Pancreas (tissue), 10 donors: ENCODE measurements at regions not wholly inside any gene's neighbourhood (a gene's known extent, or its start where the extent isn't known, plus 50 kb on each side); places are given as distances from the start of the nearest gene placed in this dataset.
"Not testable (repeated sequence)": the region's sequence is repeated elsewhere in the genome, so short reads cannot be mapped to it uniquely, and the experiment has no call there.

Experiments used
- ATAC-seq, 4 donors: fragments of 200-7000 bp; cut with Tn5 transposase; one replicate each; pipeline versions ENCODE4 v1.8.0 to v1.9.1; 2020; ENCODE audit warnings: mild to moderate bottlenecking in 4 of 4, moderate library complexity in 4 of 4
- DNase-seq, 6 donors: peaks; one replicate each; pipeline ENCODE4 v3.0.0-alpha.2; 2020
- FAIRE-seq: peaks from 2 replicates; lab custom pipeline; 2012; peaks lifted over from hg19 to GRCh38; lab: Jason Lieb, UNC
- H3K27ac ChIP-seq, 4 donors: fragments of 200-600 bp; sonication (generic); 1 replicate in 3 of 4; 2 replicates in 1 of 4; pipeline versions ENCODE4 v1.5.0 to v1.8.0; 2020
- H3K27me3 ChIP-seq, 4 donors: fragments of 200-600 bp; one replicate each; pipeline ENCODE4 v1.8.0; 2021
- H3K36me3 ChIP-seq, 3 donors: fragments of 200-600 bp; sonication (generic) in 1 of 3; one replicate each; pipeline versions ENCODE4 v1.5.0 to v1.8.0; 2020 to 2021
- H3K4me1 ChIP-seq, 3 donors: fragments of 200-600 bp; one replicate each; pipeline ENCODE4 v1.8.0; 2021
- H3K4me3 ChIP-seq, 4 donors: fragments of 200-600 bp; sonication (generic) in 2 of 4; one replicate each; pipeline versions ENCODE4 v1.5.0 to v1.8.0; 2020 to 2021
- H3K9me3 ChIP-seq, 4 donors: fragments of 200-600 bp; one replicate each; pipeline ENCODE4 v1.8.0; 2021
- WGBS, 2 donors: extraction: QIAGEN DNeasy Blood & Tissue Kit; methylation state at CpG; one replicate each; pipeline ENCODE4 v1.1.7; 2013; 5-methylcytosine and 5-hydroxymethylcytosine counted together
- intact Hi-C, 3 donors: fragments of 100-400 bp; cut with DNase I; formaldehyde crosslinking; loops; one replicate each; pipeline versions ENCODE4 v1.11.1 to v1.14.2; 2022
- TF ChIP-seq, protein P1 (sequence below), 4 donors: fragments of 200-600 bp; sonication (generic) in 3 of 4; IDR thresholded peaks; one replicate each; pipeline versions ENCODE4 v1.5.0 to v1.8.0; 2021; ENCODE audit warnings: antibody characterized with exemption in 4 of 4
- donor health status: healthy with polysubstance abuse.
- donor health status: DM: no; HTN: no; CAD: no; lungs with moderate emphysema.
- donor health status: DM: no; HTN: no; CAD: no.
- donor health status: control.
- donor health status: control.
- donor health status: Bipolar disorder and iron deficiency.
- donor health status: DM: yes; HTN: yes; CAD: no.
- donor health status: DM: no; HTN: no; CAD: no.
- donor health status: DM: no; HTN: no; CAD: no.
- donor health status: DM: yes; HTN: yes; CAD: no.

DNA sequence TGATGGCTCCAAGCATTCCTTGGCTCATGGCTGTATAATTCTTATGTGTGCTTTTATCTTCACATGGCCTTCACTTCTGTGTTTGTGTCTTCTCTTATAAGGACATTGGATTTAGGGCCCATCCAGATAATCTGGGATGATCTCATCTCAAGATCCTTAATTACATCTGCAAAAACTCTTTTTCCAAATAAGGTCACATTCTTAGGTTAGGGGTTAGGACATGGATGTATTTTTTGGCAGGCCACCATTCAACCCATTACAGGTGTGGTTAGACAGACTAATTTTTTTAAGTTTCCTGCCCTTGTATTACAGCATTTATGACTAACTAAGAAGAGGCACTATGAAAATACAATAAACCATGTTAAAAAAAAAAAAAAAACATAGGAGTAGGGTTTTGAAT is 254.0 kb downstream of the TPBG start:
- H3K4me3 ChIP-seq: no peak overlapping the region
- no peaks in the 10 kb centered on the region for H3K27me3 ChIP-seq
- H3K9me3 ChIP-seq: no peaks in the 10 kb centered on the region
- H3K36me3 ChIP-seq: no peaks in the 10 kb centered on the region
- H3K4me1 ChIP-seq: no peaks in the 10 kb centered on the region
- ATAC-seq: no peak
- FAIRE-seq: no peak
- intact Hi-C loops: no loop called here
- DNase-seq: no peak
- TF ChIP-seq, protein P1, sequence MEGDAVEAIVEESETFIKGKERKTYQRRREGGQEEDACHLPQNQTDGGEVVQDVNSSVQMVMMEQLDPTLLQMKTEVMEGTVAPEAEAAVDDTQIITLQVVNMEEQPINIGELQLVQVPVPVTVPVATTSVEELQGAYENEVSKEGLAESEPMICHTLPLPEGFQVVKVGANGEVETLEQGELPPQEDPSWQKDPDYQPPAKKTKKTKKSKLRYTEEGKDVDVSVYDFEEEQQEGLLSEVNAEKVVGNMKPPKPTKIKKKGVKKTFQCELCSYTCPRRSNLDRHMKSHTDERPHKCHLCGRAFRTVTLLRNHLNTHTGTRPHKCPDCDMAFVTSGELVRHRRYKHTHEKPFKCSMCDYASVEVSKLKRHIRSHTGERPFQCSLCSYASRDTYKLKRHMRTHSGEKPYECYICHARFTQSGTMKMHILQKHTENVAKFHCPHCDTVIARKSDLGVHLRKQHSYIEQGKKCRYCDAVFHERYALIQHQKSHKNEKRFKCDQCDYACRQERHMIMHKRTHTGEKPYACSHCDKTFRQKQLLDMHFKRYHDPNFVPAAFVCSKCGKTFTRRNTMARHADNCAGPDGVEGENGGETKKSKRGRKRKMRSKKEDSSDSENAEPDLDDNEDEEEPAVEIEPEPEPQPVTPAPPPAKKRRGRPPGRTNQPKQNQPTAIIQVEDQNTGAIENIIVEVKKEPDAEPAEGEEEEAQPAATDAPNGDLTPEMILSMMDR (IDR thresholded peaks at IDR 0.05): no peak
- no peak overlapping the region for H3K27ac ChIP-seq

DNA sequence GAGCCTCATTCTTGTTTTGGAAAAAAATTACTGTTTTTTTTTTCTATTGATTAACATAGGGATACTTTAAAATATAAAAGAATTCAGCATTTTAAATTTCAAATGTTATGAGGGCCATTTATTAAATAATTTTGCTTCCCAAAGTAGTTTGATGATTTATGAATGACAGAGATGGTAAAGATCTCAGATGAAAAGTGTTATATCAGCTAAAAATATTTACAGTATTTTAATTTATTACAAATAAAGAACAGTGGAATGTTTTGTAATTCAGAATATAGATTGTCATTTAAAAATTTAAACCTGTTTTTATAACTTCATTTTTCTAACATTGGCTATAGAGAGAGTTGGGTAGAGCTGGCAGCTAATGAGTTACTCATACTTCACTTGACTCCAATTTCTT is 256.0 kb downstream of the TPBG start:
- DNase-seq (no peak), ATAC-seq (no peak), FAIRE-seq (no peak)
- H3K36me3 ChIP-seq: no peaks in the 10 kb centered on the region
- H3K4me1 ChIP-seq: no peaks in the 10 kb centered on the region
- H3K27me3 ChIP-seq: no peaks in the 10 kb centered on the region
- no peak overlapping the region for H3K27ac ChIP-seq
- TF ChIP-seq, protein P1 (IDR thresholded peaks at IDR 0.05): no peak
- no peak overlapping the region for H3K4me3 ChIP-seq
- intact Hi-C loops: no loop called here
- H3K9me3 ChIP-seq: no peaks in the 10 kb centered on the region

DNA sequence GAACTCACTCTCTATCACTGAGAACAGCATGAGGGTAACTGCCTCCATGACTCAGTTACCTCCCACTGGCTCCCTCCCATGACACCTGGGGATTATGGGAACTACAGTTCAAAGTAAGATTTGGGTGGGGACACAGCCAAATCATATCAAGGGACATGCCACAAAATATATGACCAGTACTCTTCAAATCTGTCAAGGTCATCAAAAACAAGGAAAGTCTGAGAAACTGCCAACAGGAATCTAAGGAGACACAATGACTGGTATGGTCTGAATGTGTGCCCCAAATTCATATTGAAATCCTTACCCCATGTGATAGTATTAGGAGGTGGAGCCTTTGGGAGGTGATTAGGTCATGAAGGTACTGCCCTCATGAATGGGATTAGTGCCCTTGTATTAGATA is 258.8 kb downstream of the TPBG start:
- Histone ChIP-seq H3K4me1 (no peaks in the 10 kb centered on the region), H3K27ac (no peak overlapping the region), H3K36me3 (no peaks in the 10 kb centered on the region), H3K9me3 (no peaks in the 10 kb centered on the region), H3K4me3 (no peak overlapping the region), H3K27me3 (no peaks in the 10 kb centered on the region)
- TF ChIP-seq, protein P1 (IDR thresholded peaks at IDR 0.05): no peak
- ATAC-seq (no peak), FAIRE-seq (no peak), DNase-seq (no peak)
- intact Hi-C loops: no loop called here

DNA sequence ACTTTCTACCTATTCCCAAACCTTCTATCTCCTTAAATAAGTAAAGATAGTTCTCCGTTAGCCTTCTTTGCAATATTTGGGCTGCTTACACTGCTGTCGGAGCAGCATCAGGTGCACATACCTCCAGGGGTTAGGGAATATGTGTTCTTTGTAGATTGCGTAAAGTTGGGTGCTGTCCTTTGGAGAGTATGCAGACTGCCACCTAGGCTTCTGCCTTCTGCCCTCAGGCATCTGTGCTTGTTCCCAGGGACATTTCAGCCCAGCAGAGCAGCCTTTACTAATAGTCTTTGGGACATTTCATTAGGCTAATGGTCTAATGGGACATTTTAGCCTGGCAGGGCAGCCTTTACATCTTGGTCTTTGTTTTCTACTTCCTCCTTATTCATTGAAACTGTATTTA is 260.6 kb downstream of the TPBG start:
- H3K4me1 ChIP-seq: no peaks in the 10 kb centered on the region
- H3K27ac ChIP-seq: no peak overlapping the region
- intact Hi-C loops: no loop called here
- no peak overlapping the region for H3K4me3 ChIP-seq
- H3K36me3 ChIP-seq: no peaks in the 10 kb centered on the region
- H3K9me3 ChIP-seq: no peaks in the 10 kb centered on the region
- WGBS, 2 donors: 23 to 24% methylated on average over 3 of the region's 3 CpGs
- ATAC-seq (no peak), FAIRE-seq (no peak), DNase-seq (no peak)
- TF ChIP-seq, protein P1 (IDR thresholded peaks at IDR 0.05): no peak
- H3K27me3 ChIP-seq: no peaks in the 10 kb centered on the region

DNA sequence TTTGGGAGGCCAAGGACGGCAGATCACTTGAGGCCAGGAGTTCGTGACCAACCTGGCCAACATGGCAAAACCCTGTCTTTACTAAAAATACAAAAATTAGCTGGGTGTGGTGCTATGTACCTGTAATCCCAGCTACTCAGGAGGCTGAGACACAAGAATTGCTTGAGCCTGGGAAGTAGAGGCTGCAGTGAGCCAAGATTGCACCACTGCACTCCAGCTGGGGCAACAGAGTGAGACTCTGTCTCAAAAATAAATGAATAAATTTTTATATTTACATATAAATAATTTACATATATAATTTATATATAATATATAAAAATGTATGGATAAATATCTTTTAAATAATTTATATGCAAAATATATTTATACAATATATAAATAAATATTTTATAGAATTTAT is 263.3 kb downstream of the TPBG start:
- H3K4me3 ChIP-seq, intact Hi-C loops, DNase-seq, H3K9me3 ChIP-seq, H3K4me1 ChIP-seq, FAIRE-seq, H3K27ac ChIP-seq, H3K27me3 ChIP-seq, ATAC-seq, H3K36me3 ChIP-seq: not testable (repeated sequence)
- WGBS, 2 donors: 86 to 96% methylated on average over 2 of the region's 2 CpGs

DNA sequence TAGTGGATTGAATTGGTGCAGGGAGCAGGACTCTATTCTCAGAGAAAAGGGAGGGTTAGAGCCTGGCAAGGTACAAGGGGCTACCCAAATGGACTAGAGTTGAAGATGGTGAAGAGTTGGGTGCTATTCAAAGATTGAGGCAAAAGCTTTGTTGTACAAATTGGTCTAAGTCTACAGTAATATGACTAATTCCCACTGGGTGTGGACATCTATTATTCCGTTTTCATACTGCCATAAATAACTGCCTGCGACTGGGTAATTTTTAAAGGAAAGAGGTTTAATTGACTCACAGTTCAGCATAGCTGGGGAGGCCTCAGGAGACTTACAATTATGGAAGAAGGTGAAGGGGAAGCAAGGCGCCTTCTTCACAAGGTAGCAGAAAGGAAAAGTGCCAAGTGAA is 266.3 kb downstream of the TPBG start:
- intact Hi-C loops: no loop called here
- ATAC-seq (no peak), FAIRE-seq (no peak)

More for the DNA sequence above, 266.3 kb downstream of the TPBG start:
- no peak overlapping the region for H3K27ac ChIP-seq
- H3K27me3 ChIP-seq: no peaks in the 10 kb centered on the region
- DNase-seq: no peak
- H3K4me1 ChIP-seq: no peaks in the 10 kb centered on the region
- no peaks in the 10 kb centered on the region for H3K36me3 ChIP-seq
- TF ChIP-seq, protein P1 (IDR thresholded peaks at IDR 0.05): no peak
- no peak overlapping the region for H3K4me3 ChIP-seq
- H3K9me3 ChIP-seq: no peaks in the 10 kb centered on the region
- WGBS, 2 donors: 67% methylated on average over 3 of the region's 3 CpGs
